ENCODE measurements at regions not wholly inside any gene's neighbourhood (a gene's known extent, or its start where the extent isn't known, plus 50 kb on each side); places are given as distances from the start of the nearest gene placed in this dataset.

GRCh38 chr21:31566611-31567010 is 92.9 kb upstream of the SOD1 start:
- intact Hi-C loops (cut with micrococcal nuclease), result no loop called here

GRCh38 chr21:31566064-31566463 is 93.4 kb upstream of the SOD1 start:
- intact Hi-C loops (cut with micrococcal nuclease), result no loop called here

GRCh38 chr21:31564439-31564838 is 95.1 kb upstream of the SOD1 start:
- intact Hi-C loops (cut with micrococcal nuclease), result no loop called here

DNA sequence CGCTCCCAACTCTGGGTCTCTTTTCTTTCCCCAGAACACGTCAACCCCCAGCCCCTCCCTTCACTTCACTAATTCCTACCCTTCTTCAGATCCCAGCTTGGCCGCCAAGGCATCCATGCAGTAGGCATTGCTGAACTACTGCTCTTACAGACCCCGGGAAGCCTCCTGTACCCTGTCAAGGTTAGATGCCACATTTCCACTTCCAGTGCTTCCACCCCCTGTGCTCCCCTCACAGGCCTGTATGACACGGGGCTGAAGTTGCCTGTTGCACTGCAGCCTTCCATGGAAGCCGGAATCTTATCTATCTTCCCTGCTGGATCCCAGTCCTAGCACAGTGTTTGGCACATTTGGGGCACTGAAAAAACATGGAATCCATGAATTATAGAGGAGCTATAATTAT is 99.0 kb upstream of the SOD1 start:
- intact Hi-C loops (cut with micrococcal nuclease), result no loop called here

DNA sequence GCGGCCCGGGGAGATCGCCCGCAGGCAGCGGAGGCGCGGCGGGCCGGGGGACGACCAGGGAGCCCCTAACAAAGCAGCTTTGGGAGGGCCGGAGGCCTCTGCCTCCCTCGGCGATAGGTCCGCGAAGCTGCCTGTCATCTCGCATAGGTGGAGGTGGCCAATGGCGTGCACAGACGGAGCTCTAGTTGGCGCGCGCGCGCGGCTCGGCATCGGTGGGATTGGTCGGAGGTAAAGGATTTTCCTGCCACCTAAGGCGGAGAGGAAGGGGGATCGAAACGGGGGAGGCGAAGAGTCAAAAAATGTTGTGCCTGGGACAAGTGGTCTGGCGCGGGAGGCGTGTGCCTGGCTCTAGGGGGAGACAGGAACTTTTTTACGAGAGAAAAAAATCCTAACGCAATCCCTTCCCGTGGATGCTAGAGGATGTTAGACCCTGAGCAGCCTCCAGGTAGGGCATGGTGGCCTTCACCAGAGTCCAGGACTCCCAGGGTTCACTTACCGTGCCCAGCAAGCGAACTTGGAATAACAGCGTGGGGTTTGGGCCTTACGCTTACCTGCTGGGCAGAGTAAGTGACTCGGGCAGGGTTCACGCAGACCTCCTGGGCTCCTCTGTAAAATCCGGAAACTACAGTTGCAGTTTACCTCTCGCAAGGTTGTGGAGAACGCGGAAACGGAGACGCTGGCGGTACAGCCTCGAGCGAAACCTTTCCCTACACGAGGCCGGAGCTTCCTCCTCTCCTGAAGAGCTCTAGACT is 99.9 kb upstream of the SOD1 start:
- intact Hi-C loops (cut with micrococcal nuclease), result loop anchor here (1.0 to 2.0 kb wide), 5 partner anchors 50 to 375 kb away; partner anchors contain the start of gene SOD1

GRCh38 chr21:31558962-31559367 is 100.5 kb upstream of the SOD1 start:
- intact Hi-C loops (cut with micrococcal nuclease), result loop anchor here (1.0 to 2.0 kb wide), 5 partner anchors 50 to 374 kb away; partner anchors contain the start of gene SOD1

DNA sequence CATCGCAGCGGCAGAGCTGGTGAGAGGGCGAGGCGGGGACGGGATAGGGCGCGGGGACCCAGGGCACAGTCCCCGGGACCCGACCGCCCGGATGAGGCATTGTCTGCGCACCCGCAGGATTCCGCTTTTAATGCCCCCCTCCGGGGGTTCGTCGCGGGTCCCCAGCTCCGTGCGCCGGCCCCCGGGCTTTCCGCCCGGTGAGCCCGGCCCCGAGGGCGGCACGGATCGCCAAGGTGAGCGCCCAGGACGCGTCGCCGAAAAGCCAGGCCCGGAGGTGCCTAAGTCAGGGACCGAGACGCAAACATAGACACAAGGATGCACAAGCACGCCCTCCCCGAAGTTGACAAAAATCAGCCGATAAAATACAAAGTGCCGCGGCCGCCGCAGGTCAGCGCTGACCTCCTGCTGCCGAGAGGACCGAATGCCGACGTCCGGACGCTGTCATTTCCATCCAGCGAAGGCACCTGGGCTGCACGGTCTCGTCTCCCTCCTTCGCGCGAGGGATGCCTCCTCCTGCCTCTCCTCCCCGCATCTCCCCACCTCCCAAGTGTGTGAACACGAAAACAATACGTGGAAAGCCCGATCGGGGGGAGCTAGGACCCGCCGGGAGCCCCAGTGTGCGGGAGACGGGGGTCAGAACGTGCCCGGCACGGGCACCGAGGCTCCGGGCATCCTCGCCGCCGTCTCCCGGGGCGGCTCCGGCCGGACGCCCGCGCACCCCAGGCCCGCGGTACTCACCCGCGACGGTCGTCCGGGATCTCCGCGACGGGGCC is 101.1 kb upstream of the SOD1 start:
- intact Hi-C loops (cut with micrococcal nuclease), result loop anchor here (2.0 kb wide), 3 partner anchors 100 to 374 kb away; partner anchors contain the start of gene SOD1

DNA sequence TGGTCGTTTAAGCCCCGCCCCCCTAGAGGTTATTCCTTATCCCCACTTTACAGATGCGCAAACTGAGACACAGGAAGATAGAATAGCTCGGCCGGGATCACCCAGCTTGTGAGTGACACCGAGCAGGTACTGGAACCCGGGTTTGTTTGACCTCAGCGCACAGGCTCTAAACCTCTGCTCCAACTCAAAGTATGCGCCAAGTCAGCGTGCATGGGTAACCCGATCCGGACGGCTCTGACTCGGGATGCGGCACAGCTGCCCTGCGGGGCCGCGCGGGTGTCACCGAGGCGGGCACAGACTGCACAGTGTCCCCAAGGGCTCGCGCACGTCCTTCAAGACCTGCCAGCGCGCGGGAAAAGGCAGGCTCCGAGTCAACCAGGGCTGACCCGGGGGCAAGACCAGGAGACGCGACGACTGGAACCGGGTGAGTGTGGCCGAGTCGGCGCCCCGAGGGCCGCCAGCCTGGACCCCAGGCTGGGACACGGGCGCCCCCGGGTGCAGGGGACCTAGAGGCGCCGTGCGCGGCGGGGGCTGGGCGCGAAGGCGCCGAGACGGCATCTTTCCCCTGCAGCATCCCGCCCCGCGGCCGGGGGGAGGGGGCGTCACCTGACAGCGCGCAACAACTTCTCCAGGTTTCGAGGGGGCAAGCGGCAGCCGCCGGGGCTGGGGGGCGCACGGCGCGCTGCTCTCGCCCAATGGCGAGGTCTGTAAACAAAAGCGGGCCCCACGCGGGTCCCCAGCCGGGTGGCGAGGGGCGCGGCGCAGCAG is 101.9 kb upstream of the SOD1 start:
- intact Hi-C loops (cut with micrococcal nuclease), result loop anchor here (2.0 kb wide), 3 partner anchors 101 to 373 kb away; partner anchors contain the start of gene SOD1

DNA sequence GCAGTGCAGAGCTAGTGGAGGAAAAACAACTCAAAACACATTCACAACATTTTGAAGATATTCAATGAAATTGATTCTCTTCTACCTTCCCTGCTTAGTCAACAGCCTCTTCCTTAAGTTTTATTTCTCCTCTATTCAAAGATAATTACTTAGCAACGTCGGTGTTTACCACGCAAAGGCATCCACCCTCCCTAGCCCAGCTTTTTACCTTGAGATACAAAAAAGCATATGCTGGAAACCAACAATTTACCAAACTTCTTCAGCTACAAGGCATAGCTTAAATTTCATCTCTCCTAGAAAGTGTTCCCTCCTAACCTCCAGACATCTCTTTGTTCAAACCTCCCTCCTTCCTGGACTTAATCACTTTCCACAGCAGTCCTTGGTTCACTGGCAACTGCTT is 102.8 kb upstream of the SOD1 start:
- intact Hi-C loops (cut with micrococcal nuclease), result no loop called here

DNA sequence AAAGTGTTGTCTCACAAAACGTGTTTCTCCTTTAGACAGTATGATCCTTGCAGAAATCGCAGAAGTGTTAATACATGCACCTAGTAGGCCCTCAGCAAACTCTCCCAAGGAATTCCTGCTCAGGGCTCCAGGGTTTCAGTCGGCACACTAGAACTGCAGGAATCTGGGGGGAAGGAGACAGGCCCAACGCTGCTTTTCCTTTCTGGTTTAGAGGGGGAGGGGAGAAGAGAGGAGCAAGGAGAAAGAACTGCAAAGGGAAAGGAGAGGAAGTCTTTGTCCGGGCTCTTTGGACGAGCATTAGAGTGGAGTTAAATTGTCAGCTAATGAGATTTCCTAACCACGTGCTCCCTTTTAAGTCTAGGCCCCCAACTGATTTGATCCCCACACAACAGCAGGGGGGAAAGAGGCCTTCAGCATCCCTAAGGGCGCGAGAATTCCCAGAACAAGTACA is 103.7 kb upstream of the SOD1 start:
- intact Hi-C loops (cut with micrococcal nuclease), result no loop called here

DNA sequence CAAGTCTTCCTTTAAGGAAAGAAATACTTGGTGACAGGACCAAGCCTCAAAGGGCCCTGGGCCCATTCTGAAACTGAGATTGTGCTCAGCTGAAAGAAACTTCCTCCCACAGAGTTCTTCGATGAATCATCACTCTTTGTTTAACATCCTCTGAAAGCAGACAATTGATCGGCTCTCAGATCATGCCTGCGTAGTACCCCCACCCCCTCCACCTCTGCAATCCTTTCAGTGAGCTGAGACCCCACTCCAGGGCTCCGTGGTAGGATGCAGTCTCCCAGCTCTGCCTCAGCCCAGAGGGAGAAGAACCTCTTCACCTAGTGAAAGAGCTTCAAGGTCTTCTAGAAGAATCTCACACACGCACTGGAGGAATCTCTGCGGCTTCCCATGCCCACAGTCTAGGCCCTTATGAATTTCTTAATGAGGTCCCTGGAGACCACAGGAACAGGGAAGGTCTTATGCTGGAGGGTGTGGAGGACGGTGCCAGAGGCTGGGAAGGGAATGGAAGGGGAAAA is 104.9 kb upstream of the SOD1 start:
- intact Hi-C loops (cut with micrococcal nuclease), result no loop called here

GRCh38 chr21:31553926-31554325 is 105.6 kb upstream of the SOD1 start:
- intact Hi-C loops (cut with micrococcal nuclease), result no loop called here

- intact Hi-C loops (cut with micrococcal nuclease), result no loop called here
Observed at GRCh38 chr21:31553461-31553860, 106.0 kb upstream of the SOD1 start.

DNA sequence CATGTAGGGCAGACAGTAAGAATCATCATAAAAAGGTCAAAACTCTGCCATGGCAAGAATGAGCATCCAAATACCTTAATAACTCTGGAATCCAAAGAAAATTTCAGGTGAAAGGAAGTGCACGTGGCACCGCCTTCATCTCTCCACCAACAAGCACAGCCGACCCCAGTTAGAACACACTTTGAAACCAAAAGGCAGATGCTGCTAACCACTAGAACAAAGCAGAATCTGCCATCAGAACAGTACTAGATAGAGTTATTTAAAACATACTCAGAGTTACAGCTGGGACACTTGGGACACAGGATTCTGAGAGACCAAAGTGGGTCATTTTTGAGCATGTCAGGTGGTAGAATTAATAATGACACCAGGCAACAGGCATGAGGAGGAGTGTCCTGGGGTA is 106.7 kb upstream of the SOD1 start:
- intact Hi-C loops (cut with micrococcal nuclease), result no loop called here

DNA sequence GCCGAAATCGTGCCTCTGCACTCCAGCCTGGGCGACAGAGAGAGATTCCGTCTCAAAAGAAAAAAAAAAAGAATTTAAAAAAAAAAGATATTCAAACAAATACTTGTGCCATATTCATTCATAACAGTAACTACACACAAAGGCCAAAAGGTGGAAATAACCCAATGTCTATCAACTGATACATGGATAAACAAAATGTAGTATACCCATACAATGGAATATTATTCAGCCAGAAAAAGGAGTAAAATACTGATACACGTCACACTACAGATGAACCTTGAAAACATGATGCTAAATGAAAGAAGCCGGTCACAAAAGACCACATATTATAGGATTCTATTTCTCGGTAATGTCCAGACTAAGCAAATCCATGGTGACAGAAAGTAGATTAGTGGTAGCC is 109.4 kb upstream of the SOD1 start:
- intact Hi-C loops (cut with micrococcal nuclease), result no loop called here

- intact Hi-C loops (cut with micrococcal nuclease), result no loop called here
Observed at GRCh38 chr21:31548688-31549087, 110.8 kb upstream of the SOD1 start.

GRCh38 chr21:31546443-31547170 is 112.9 kb upstream of the SOD1 start:
- intact Hi-C loops (cut with micrococcal nuclease), result no loop called here

- intact Hi-C loops (cut with micrococcal nuclease), result no loop called here
Observed at GRCh38 chr21:31545036-31545435, 114.5 kb upstream of the SOD1 start.

DNA sequence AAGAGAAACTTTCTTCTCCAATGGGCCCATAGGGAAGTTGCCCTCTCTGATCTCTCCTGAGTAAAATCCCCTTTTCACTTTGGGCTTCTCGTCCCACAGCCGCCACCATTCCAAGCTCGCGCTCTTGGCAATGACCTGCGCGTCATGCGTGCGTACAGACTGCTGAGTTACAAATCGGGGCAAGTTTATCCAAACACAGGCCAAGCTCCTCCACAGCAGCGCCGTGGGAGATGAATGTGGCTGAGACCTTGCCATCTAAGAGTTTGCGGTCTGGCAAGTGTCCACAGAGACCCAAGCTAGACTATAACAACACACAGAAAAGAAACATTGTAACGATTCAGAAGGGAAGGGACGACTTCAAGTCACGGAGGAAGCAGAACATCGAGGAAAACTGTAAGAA is 116.3 kb upstream of the SOD1 start:
- intact Hi-C loops (cut with micrococcal nuclease), result no loop called here

DNA sequence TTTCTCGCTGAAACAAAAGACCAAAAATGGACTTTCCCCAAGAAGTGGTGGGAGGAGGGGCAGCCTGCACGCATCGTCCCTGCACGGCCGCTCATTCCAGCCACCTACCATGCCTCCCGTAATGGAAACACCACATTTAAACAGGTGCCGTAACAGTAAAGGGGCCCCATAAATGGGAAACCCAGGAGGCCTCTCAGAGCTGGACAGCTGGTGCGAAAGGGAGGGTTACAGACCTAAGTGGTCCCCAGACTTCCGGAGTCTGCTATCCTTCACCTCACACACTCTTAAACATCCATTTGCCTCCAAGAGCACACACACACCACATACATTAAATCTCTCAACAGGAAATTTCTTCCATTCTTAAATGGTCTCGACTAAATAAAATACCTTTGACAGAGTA is 120.7 kb upstream of the SOD1 start:
- intact Hi-C loops (cut with micrococcal nuclease), result no loop called here
